Heart left ventricle (tissue), 16 donors: ENCODE measurements at regions not wholly inside any gene's neighbourhood (a gene's known extent, or its start where the extent isn't known, plus 50 kb on each side); places are given as distances from the start of the nearest gene placed in this dataset.
"Not testable (repeated sequence)": the region's sequence is repeated elsewhere in the genome, so short reads cannot be mapped to it uniquely, and the experiment has no call there.

ENCODE experiments used
- ATAC-seq, 4 donors: fragments of 200-7000 bp; cut with Tn5 transposase; one replicate each; pipeline ENCODE4 v1.9.1; 2020 to 2022; ENCODE audit warnings: moderate library complexity in 4 of 4, mild to moderate bottlenecking in 3 of 4, moderate number of reproducible peaks in 1 of 4
- DNase-seq, 5 donors: peaks; one replicate each; pipeline ENCODE4 v3.0.0-alpha.2; 2020
- H3K27ac ChIP-seq, 12 donors: fragments of 200-600 bp; sonication (generic) in 4 of 12; one replicate each; pipeline versions ENCODE4 v1.5.0 to v1.8.0; 2016 to 2022; ENCODE audit warnings: mild to moderate bottlenecking in 2 of 12
- H3K27me3 ChIP-seq, 9 donors: fragments of 200-600 bp; sonication (generic) in 2 of 9; one replicate each; pipeline versions ENCODE4 v1.5.1 to v1.8.0; 2016 to 2022; ENCODE audit warnings: mild to moderate bottlenecking in 3 of 9
- H3K36me3 ChIP-seq, 9 donors: fragments of 200-600 bp; sonication (generic) in 2 of 9; one replicate each; pipeline versions ENCODE4 v1.5.0 to v1.8.0; 2018 to 2022; ENCODE audit warnings: mild to moderate bottlenecking in 2 of 9
- H3K4me1 ChIP-seq, 12 donors: fragments of 200-600 bp; sonication (generic) in 4 of 12; one replicate each; pipeline versions ENCODE4 v1.5.0 to v1.8.0; 2016 to 2022; ENCODE audit warnings: mild to moderate bottlenecking in 3 of 12
- H3K4me3 ChIP-seq, 12 donors: fragments of 200-600 bp; sonication (generic) in 4 of 12; one replicate each; pipeline versions ENCODE4 v1.5.0 to v1.8.0; 2017 to 2022; ENCODE audit warnings: mild to moderate bottlenecking in 9 of 12, moderate library complexity in 4 of 12
- H3K9me3 ChIP-seq, 12 donors: fragments of 200-600 bp; sonication (generic) in 4 of 12; one replicate each; pipeline versions ENCODE4 v1.5.0 to v1.8.0; 2016 to 2022; ENCODE audit warnings: mild to moderate bottlenecking in 1 of 12
- CTCF ChIP-seq, 12 donors: fragments of 200-600 bp; sonication (generic) in 4 of 12; IDR thresholded peaks; one replicate each; pipeline versions ENCODE4 v1.5.0 to v1.8.0; 2018 to 2022; ENCODE audit warnings: antibody characterized with exemption in 12 of 12, mild to moderate bottlenecking in 5 of 12
- POLR2A ChIP-seq, 2 donors: fragments of 450-650 bp; IDR thresholded peaks; one replicate each; pipeline ENCODE4 v1.6.1; 2017; ENCODE audit warnings: antibody characterized with exemption in 2 of 2, mild to moderate bottlenecking in 2 of 2, moderate library complexity in 2 of 2
- WGBS, 4 donors: extraction: QIAGEN DNeasy Blood & Tissue Kit in 2 of 4; methylation state at CpG; one replicate each; pipeline versions ENCODE4 v1.1.5 to v1.1.7; 2013 to 2018; 5-methylcytosine and 5-hydroxymethylcytosine counted together
- intact Hi-C, 10 donors: fragments of 100-400 bp; cut with DNase I; formaldehyde crosslinking; loops; one replicate each; pipeline versions ENCODE4 v1.11.1 to v1.14.2; 2022
- donor health status: ischemic (EF 13 %, LVEDD 7.1; RV severe dilation, severe dysfunction).
- donor health status: healthy with polysubstance abuse.
- donor health status: DM: no; HTN: yes; CAD: no.
- donor health status: DM: no; HTN: no; CAD: no.
- donor health status: ischemic (EF 25% LVEDD 6.9; RV normal size, moderate dysfunction).
- donor health status: ischemic (EF 25% LVEDD 5.7; RV mildly dilated, moderate dysfunction).
- donor health status: healthy.
- donor health status: DM: yes; HTN: yes; CAD: no.
- donor health status: ischemic (EF 35%, LVEDD 5.7; RV mildly dilated, moderate dysfunction).
- donor health status: nonischemic (EF 11% LVEDD 7.7; RV severe dilation, severe dysfunction).
- donor health status: DM: yes; HTN: yes; CAD: no.
- donor health status: PGD.
- donor health status: ischemic (EF 29% LVEDD 5.4; RV normal size, mild dysfunction).
- donor health status: nonischemic (EF 23%, LVEDD 6.1; RV moderate dilation, normal function).

- peaks cover 0 to 65% (median 15%) of the 10 kb centered on the region in 12 donors for H3K9me3 ChIP-seq
- no peaks in the 10 kb centered on the region for H3K36me3 ChIP-seq
- H3K27ac ChIP-seq, result no peak overlapping the region
- intact Hi-C loops, result no loop called here
- H3K4me3 ChIP-seq, result no peak overlapping the region
- TF ChIP-seq POLR2A (IDR thresholded peaks at IDR 0.05), result no peak
- TF ChIP-seq CTCF (IDR thresholded peaks at IDR 0.05), result no peak
- 82 to 89% (median 85%) methylated on average over 5 of the region's 5 CpGs for WGBS, 4 donors
- H3K4me1 ChIP-seq, result no peaks in the 10 kb centered on the region
- DNase-seq (no peak), ATAC-seq (no peak)
- no peaks in the 10 kb centered on the region for H3K27me3 ChIP-seq
Observed at GRCh38 chr3:175940243-175940642, 1081.1 kb downstream of the NAALADL2 start.

- H3K27ac ChIP-seq, H3K36me3 ChIP-seq, intact Hi-C loops, ATAC-seq, H3K4me1 ChIP-seq, H3K27me3 ChIP-seq, H3K4me3 ChIP-seq: not testable (repeated sequence)
- DNase-seq, result peak in 1 of 5 donors; percentile 42
- WGBS, 4 donors, result 87 to 96% (median 91%) methylated on average over 3 to 22 of the region's 22 CpGs
- peaks cover 0 to 57% (median 7%) of the 10 kb centered on the region in 12 donors for H3K9me3 ChIP-seq
Observed at GRCh38 chr3:175937367-175937766, 1078.2 kb downstream of the NAALADL2 start.

DNA sequence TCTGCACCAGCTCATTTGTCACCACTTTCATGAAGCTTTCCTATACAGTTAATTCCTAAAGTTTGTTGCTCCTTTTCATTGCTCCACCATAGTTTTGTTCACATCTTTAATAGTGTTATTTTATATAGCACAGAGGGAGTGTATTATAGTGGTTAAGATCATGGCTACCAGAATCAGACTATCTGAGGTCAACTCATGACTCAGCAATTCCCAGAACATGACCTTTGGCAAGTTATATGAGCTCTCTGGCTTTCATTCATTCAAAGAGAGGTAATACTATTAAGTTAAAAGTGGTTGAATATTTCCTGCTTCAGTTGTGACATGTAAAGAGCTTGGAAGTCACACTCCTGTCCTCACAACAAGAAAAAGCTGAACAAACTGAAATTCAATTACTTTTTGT, 1073.5 kb downstream of the NAALADL2 start:
- H3K4me1 ChIP-seq, result no peaks in the 10 kb centered on the region
- intact Hi-C loops, result no loop called here
- no peak overlapping the region for H3K4me3 ChIP-seq
- no peaks in the 10 kb centered on the region for H3K36me3 ChIP-seq
- peaks cover 0 to 25% (median 0%) of the 10 kb centered on the region in 12 donors for H3K9me3 ChIP-seq
- ATAC-seq (no peak), DNase-seq (no peak)
- TF ChIP-seq CTCF (IDR thresholded peaks at IDR 0.05) (no peak), POLR2A (IDR thresholded peaks at IDR 0.05) (no peak)
- H3K27ac ChIP-seq, result no peak overlapping the region
- H3K27me3 ChIP-seq, result no peaks in the 10 kb centered on the region

DNA sequence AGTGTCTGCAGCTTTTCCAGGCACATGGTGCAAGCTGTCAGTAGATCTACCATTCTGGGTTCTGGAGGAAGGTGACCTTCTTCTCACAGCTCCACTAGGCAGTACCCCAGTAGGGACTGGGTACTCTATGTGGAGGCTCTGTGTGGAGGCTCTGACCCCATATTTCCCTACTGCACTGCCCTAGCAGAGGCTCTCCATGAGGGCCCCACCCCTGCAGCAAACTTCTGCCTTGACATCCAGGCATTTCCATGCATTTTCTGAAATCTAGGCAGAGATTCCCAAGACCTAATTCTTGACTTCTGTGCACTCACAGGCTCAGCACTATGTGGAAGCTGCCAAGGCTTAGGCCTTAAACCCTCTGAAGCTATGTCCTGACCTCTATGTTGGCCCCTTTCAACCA, 1060.0 kb downstream of the NAALADL2 start:
- intact Hi-C loops, result no loop called here
- no peaks in the 10 kb centered on the region for H3K4me1 ChIP-seq

More for the DNA sequence above, 1060.0 kb downstream of the NAALADL2 start:
- DNase-seq (no peak), ATAC-seq (no peak)
- TF ChIP-seq POLR2A (IDR thresholded peaks at IDR 0.05) (no peak), CTCF (IDR thresholded peaks at IDR 0.05) (no peak)
- H3K36me3 ChIP-seq, result no peaks in the 10 kb centered on the region
- peaks cover 0 to 31% (median 3%) of the 10 kb centered on the region in 12 donors for H3K9me3 ChIP-seq
- H3K4me3 ChIP-seq, result no peak overlapping the region
- no peak overlapping the region for H3K27ac ChIP-seq
- no peaks in the 10 kb centered on the region for H3K27me3 ChIP-seq
